Stomach (tissue), 8 donors: ENCODE measurements at regions not wholly inside any gene's neighbourhood (a gene's known extent, or its start where the extent isn't known, plus 50 kb on each side); places are given as distances from the start of the nearest gene placed in this dataset.

ENCODE experiments used
- DNase-seq, 2 donors: peaks; one replicate each; pipeline versions ENCODE4 v3.0.0 to v3.0.0-alpha.2; 2013 to 2019
- H3K27ac ChIP-seq, 5 donors: fragments of 200-600 bp in 4 of 5; sonication (generic) in 4 of 5; one replicate each; pipeline ENCODE4 v1.5.1; 2013 to 2019; ENCODE audit warnings: mild to moderate bottlenecking in 1 of 5, moderate library complexity in 1 of 5
- H3K27me3 ChIP-seq, 3 donors: fragments of 200-600 bp; sonication (generic); one replicate each; pipeline ENCODE4 v1.5.1; 2017 to 2019; ENCODE audit warnings: mixed run types in 1 of 3
- H3K36me3 ChIP-seq, 4 donors: fragments of 200-600 bp; sonication (generic); 1 replicate in 3 of 4; 2 replicates in 1 of 4; pipeline ENCODE4 v1.5.1; 2016 to 2019
- H3K4me1 ChIP-seq, 4 donors: fragments of 200-600 bp; sonication (generic); one replicate each; pipeline ENCODE4 v1.5.1; 2016 to 2019
- H3K4me3 ChIP-seq, 4 donors: fragments of 200-600 bp; sonication (generic) in 3 of 4; one replicate each; pipeline ENCODE4 v1.5.1; 2016 to 2019; ENCODE audit warnings: mild to moderate bottlenecking in 1 of 4
- H3K9me3 ChIP-seq, 4 donors: fragments of 200-600 bp; sonication (generic); one replicate each; pipeline ENCODE4 v1.5.1; 2016 to 2019
- EP300 ChIP-seq: sonication (generic); formaldehyde crosslinking; IDR thresholded peaks from one replicate; pipeline ENCODE4 v1.6.1; 2017; ENCODE audit warnings: antibody characterized with exemption
- POLR2A ChIP-seq, 4 donors: fragments of 450-650 bp; IDR thresholded peaks; one replicate each; pipeline ENCODE4 v1.6.1; 2016; ENCODE audit warnings: antibody characterized with exemption in 4 of 4, control low read depth in 2 of 4, mild to moderate bottlenecking in 1 of 4, moderate library complexity in 1 of 4
- POLR2AphosphoS5 ChIP-seq, 3 donors: sonication (generic); formaldehyde crosslinking; IDR thresholded peaks; one replicate each; pipeline ENCODE4 v1.6.1; 2016; ENCODE audit warnings: antibody characterized with exemption in 3 of 3
- WGBS, 5 donors: extraction: QIAGEN DNeasy Blood & Tissue Kit in 3 of 5; methylation state at CpG; one replicate each; pipeline versions ENCODE4 v1.1.5 to v1.1.7; 2013 to 2018; 5-methylcytosine and 5-hydroxymethylcytosine counted together
- intact Hi-C: fragments of 100-400 bp; cut with DNase I; formaldehyde crosslinking; loops from one replicate; pipeline ENCODE4 v1.15.1; 2023; ENCODE audit warnings: low total_unique reads
- TF ChIP-seq, protein P1 (sequence below), 7 experiments: fragments of 450-650 bp in 4 of 7; fragments of 200-600 bp in 3 of 7; sonication (generic) in 3 of 7; IDR thresholded peaks; one replicate each; pipeline ENCODE4 v1.5.1; 2016 to 2019; ENCODE audit warnings: antibody characterized with exemption in 7 of 7, control low read depth in 2 of 7, mild to moderate bottlenecking in 1 of 7
- donor health status: healthy with polysubstance abuse.
- donor health status: Bipolar disorder and iron deficiency.
- donor health status: healthy.

- no peak for DNase-seq
- intact Hi-C loops = no loop called here
- 88 to 100% (median 94%) methylated on average over 1 to 3 of the region's 3 CpGs for WGBS, 5 donors
- TF ChIP-seq, protein P1, sequence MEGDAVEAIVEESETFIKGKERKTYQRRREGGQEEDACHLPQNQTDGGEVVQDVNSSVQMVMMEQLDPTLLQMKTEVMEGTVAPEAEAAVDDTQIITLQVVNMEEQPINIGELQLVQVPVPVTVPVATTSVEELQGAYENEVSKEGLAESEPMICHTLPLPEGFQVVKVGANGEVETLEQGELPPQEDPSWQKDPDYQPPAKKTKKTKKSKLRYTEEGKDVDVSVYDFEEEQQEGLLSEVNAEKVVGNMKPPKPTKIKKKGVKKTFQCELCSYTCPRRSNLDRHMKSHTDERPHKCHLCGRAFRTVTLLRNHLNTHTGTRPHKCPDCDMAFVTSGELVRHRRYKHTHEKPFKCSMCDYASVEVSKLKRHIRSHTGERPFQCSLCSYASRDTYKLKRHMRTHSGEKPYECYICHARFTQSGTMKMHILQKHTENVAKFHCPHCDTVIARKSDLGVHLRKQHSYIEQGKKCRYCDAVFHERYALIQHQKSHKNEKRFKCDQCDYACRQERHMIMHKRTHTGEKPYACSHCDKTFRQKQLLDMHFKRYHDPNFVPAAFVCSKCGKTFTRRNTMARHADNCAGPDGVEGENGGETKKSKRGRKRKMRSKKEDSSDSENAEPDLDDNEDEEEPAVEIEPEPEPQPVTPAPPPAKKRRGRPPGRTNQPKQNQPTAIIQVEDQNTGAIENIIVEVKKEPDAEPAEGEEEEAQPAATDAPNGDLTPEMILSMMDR (IDR thresholded peaks at IDR 0.05) = no peak
- TF ChIP-seq POLR2AphosphoS5 (IDR thresholded peaks at IDR 0.05) = no peak
- peaks cover 0 to 7% (median 5%) of the 10 kb centered on the region in 4 donors for H3K9me3 ChIP-seq
- no peaks in the 10 kb centered on the region for H3K36me3 ChIP-seq
- no peak overlapping the region for H3K4me3 ChIP-seq
- H3K27me3 ChIP-seq = no peaks in the 10 kb centered on the region
- no peaks in the 10 kb centered on the region for H3K4me1 ChIP-seq
- no peak overlapping the region for H3K27ac ChIP-seq
Measured at GRCh38 chr10:85333594-85333993, 1005.2 kb downstream of the CCSER2 start.

GRCh38 chr10:85362401-85362800, 1004.2 kb downstream of the GRID1 start:
- no peaks in the 10 kb centered on the region for H3K27me3 ChIP-seq

GRCh38 chr10:85377029-85377806, 989.4 kb downstream of the GRID1 start:
- no peak for DNase-seq
- intact Hi-C loops = no loop called here
- no peak for TF ChIP-seq POLR2A (IDR thresholded peaks at IDR 0.05)
- TF ChIP-seq, protein P1 (IDR thresholded peaks at IDR 0.05) = no peak
- no peak for TF ChIP-seq EP300
- TF ChIP-seq POLR2AphosphoS5 (IDR thresholded peaks at IDR 0.05) = no peak

More at GRCh38 chr10:85362401-85362800, 1004.2 kb downstream of the GRID1 start:
- TF ChIP-seq EP300 (no peak), POLR2A (IDR thresholded peaks at IDR 0.05) (no peak), POLR2AphosphoS5 (IDR thresholded peaks at IDR 0.05) (no peak)
- TF ChIP-seq, protein P1 (IDR thresholded peaks at IDR 0.05) = no peak
- Histone ChIP-seq H3K9me3 (no peaks in the 10 kb centered on the region), H3K27ac (no peak overlapping the region), H3K4me3 (no peak overlapping the region), H3K4me1 (no peaks in the 10 kb centered on the region), H3K36me3 (no peaks in the 10 kb centered on the region)
- intact Hi-C loops = no loop called here
- DNase-seq = no peak
- WGBS, 5 donors = 36 to 57% (median 56%) methylated on average over 1 of the region's 1 CpG

GRCh38 chr10:85379338-85379737, 987.3 kb downstream of the GRID1 start:
- TF ChIP-seq EP300 = no peak
- DNase-seq = no peak
- intact Hi-C loops = no loop called here
- no peaks in the 10 kb centered on the region for H3K4me1 ChIP-seq
- H3K27ac ChIP-seq = no peak overlapping the region
- H3K9me3 ChIP-seq = peaks cover 0 to 7% (median 0%) of the 10 kb centered on the region in 4 donors
- no peaks in the 10 kb centered on the region for H3K27me3 ChIP-seq
- 89 to 92% (median 91%) methylated on average over 3 of the region's 3 CpGs for WGBS, 5 donors
- no peaks in the 10 kb centered on the region for H3K36me3 ChIP-seq
- H3K4me3 ChIP-seq = no peak overlapping the region

More at GRCh38 chr10:85377029-85377806, 989.4 kb downstream of the GRID1 start:
- no peaks in the 10 kb centered on the region for H3K36me3 ChIP-seq
- no peaks in the 10 kb centered on the region for H3K27me3 ChIP-seq
- 74 to 82% (median 81%) methylated on average over 10 of the region's 10 CpGs for WGBS, 5 donors
- H3K4me1 ChIP-seq = no peaks in the 10 kb centered on the region
- peaks cover 0 to 7% (median 0%) of the 10 kb centered on the region in 4 donors for H3K9me3 ChIP-seq
- H3K4me3 ChIP-seq = no peak overlapping the region
- H3K27ac ChIP-seq = no peak overlapping the region
